Activated CD8-positive, alpha-beta T cell treated with anti-CD3 and anti-CD28 coated beads, Interleukin-2, amount 10 ng/mL, durations not matched to agents 7 days and 5 days (primary cell): ENCODE measurements at regions not wholly inside any gene's neighbourhood (a gene's known extent, or its start where the extent isn't known, plus 50 kb on each side); places are given as distances from the start of the nearest gene placed in this dataset.

Experiments used
- ATAC-seq: fragments of 150-1000 bp; cut with Tn5 transposase; one replicate; pipeline ENCODE4 v1.10.0; 2021; ENCODE audit warnings: moderate library complexity
- CTCF ChIA-PET: fragments of 350-600 bp; sonication (Branson Sonifier 250); formaldehyde crosslinking; loops from one replicate; lab custom pipeline; 2021; ENCODE audit warnings: antibody characterized with exemption; lab: Charles Lee
- POLR2A ChIA-PET: fragments of 350-600 bp; sonication (Branson Sonifier 250); formaldehyde crosslinking; loops from one replicate; lab custom pipeline; 2021; ENCODE audit warnings: antibody characterized with exemption; lab: Charles Lee
- DNase-seq: peaks from one replicate; pipeline ENCODE4 v3.0.0-alpha.2; 2020
- H3K27ac Mint-ChIP-seq: one replicate; pipeline ENCODE4 v1.8.0; 2021; ENCODE audit warnings: mild to moderate bottlenecking, mixed read lengths
- H3K27me3 Mint-ChIP-seq: one replicate; pipeline ENCODE4 v1.8.0; 2021; ENCODE audit warnings: low read depth, mixed read lengths
- H3K36me3 Mint-ChIP-seq: one replicate; pipeline ENCODE4 v1.8.0; 2021; ENCODE audit warnings: low read depth, mixed read lengths
- H3K4me1 Mint-ChIP-seq: one replicate; pipeline ENCODE4 v1.8.0; 2021; ENCODE audit warnings: low read depth, mixed read lengths
- H3K4me3 Mint-ChIP-seq: one replicate; pipeline ENCODE4 v1.8.0; 2021; ENCODE audit warnings: mild to moderate bottlenecking, mixed read lengths
- H3K9me3 Mint-ChIP-seq: one replicate; pipeline ENCODE4 v1.8.0; 2022; ENCODE audit warnings: mixed read lengths; ENCODE audit not compliant: insufficient read depth

GRCh38 chr1:182145441-182145840 is 83.9 kb upstream of the ZNF648 start:
- ATAC-seq: no peak
- ChIA-PET CTCF (interaction anchor here (0.9 to 13.1 kb wide), 7 partner anchors 51 to 637 kb away, joined by 3 to 401 read pairs (median 11); partner anchors contain the start of genes GLUL and TEDDM1), POLR2A (interaction anchor here (1.0 kb wide), 1 partner anchor 25 kb away, joined by 3 read pairs; no protein-coding TSS in a partner anchor)
- Mint-ChIP-seq H3K4me1 (peaks cover 44% of the 10 kb centered on the region), H3K27ac (no peak overlapping the region), H3K9me3 (no peaks in the 10 kb centered on the region), H3K36me3 (no peaks in the 10 kb centered on the region), H3K27me3 (peaks cover 3% of the 10 kb centered on the region), H3K4me3 (no peak overlapping the region)
- no peak for DNase-seq

- ATAC-seq (no peak), DNase-seq (no peak)
- no peak overlapping the region for H3K27ac Mint-ChIP-seq
- H3K4me1 Mint-ChIP-seq: peaks cover 38% of the 10 kb centered on the region
- H3K9me3 Mint-ChIP-seq: no peaks in the 10 kb centered on the region
- ChIA-PET CTCF (interaction anchor here (0.6 to 13.1 kb wide), 17 partner anchors 8 to 451 kb away, joined by 3 to 401 read pairs (median 10); partner anchors contain the start of genes GLUL and TEDDM1), POLR2A (interaction anchor here (1.1 kb wide), 1 partner anchor 246 kb away, joined by 3 read pairs; no protein-coding TSS in a partner anchor)
- no peaks in the 10 kb centered on the region for H3K36me3 Mint-ChIP-seq
- no peak overlapping the region for H3K4me3 Mint-ChIP-seq
- H3K27me3 Mint-ChIP-seq: peaks cover 3% of the 10 kb centered on the region
Observed at GRCh38 chr1:182144646-182145030, 83.1 kb upstream of the ZNF648 start.

- H3K4me3 Mint-ChIP-seq: no peak overlapping the region
- POLR2A ChIA-PET: interaction anchor here (0.7 to 1.1 kb wide), 4 partner anchors 219 to 252 kb away, joined by 3 to 5 read pairs (median 3); partner anchors contain the start of gene GLUL
- CTCF ChIA-PET: interaction anchor here (0.6 to 13.1 kb wide), 65 partner anchors 8 to 1134 kb away, joined by 3 to 401 read pairs (median 5); partner anchors contain the start of genes GLUL, RNASEL and TEDDM1
- DNase-seq (no peak), ATAC-seq (no peak)
- no peaks in the 10 kb centered on the region for H3K9me3 Mint-ChIP-seq
- no peak overlapping the region for H3K27ac Mint-ChIP-seq
- peaks cover 32% of the 10 kb centered on the region for H3K4me1 Mint-ChIP-seq
- H3K27me3 Mint-ChIP-seq: peaks cover 5% of the 10 kb centered on the region
- no peaks in the 10 kb centered on the region for H3K36me3 Mint-ChIP-seq
Observed at GRCh38 chr1:182143825-182144645, 82.5 kb upstream of the ZNF648 start.

- peak; percentile 89 for DNase-seq
- Mint-ChIP-seq H3K36me3 (no peaks in the 10 kb centered on the region), H3K4me1 (peaks cover 26% of the 10 kb centered on the region), H3K27ac (no peak overlapping the region), H3K27me3 (peaks cover 5% of the 10 kb centered on the region), H3K9me3 (no peaks in the 10 kb centered on the region), H3K4me3 (no peak overlapping the region)
- CTCF ChIA-PET: interaction anchor here (0.6 to 13.1 kb wide), 72 partner anchors 9 to 1135 kb away, joined by 3 to 401 read pairs (median 4); partner anchors contain the start of genes GLUL, RNASEL and TEDDM1
- POLR2A ChIA-PET: interaction anchor here (0.5 to 1.0 kb wide), 5 partner anchors 105 to 253 kb away, joined by 3 to 5 read pairs (median 3); partner anchors contain the start of gene GLUL
- peak; percentile 80 for ATAC-seq
Observed at GRCh38 chr1:182143154-182143657, 81.7 kb upstream of the ZNF648 start.

GRCh38 chr1:182142621-182143020 is 81.1 kb upstream of the ZNF648 start:
- CTCF ChIA-PET: interaction anchor here (0.7 to 13.1 kb wide), 54 partner anchors 10 to 445 kb away, joined by 3 to 401 read pairs (median 5); partner anchors contain the start of genes GLUL and TEDDM1

GRCh38 chr1:182141040-182141439 is 79.5 kb upstream of the ZNF648 start:
- DNase-seq (no peak), ATAC-seq (no peak)
- ChIA-PET POLR2A (no interaction called here), CTCF (interaction anchor here (0.9 to 13.1 kb wide), 3 partner anchors 56 to 256 kb away, joined by 4 to 401 read pairs (median 9); partner anchors contain the start of genes GLUL and TEDDM1)
- Mint-ChIP-seq H3K36me3 (no peaks in the 10 kb centered on the region), H3K9me3 (no peaks in the 10 kb centered on the region), H3K4me3 (no peak overlapping the region), H3K27me3 (peaks cover 5% of the 10 kb centered on the region), H3K27ac (no peak overlapping the region), H3K4me1 (peaks cover 28% of the 10 kb centered on the region)

More at GRCh38 chr1:182142621-182143020, 81.1 kb upstream of the ZNF648 start:
- ATAC-seq: no peak
- Mint-ChIP-seq H3K4me3 (no peak overlapping the region), H3K36me3 (no peaks in the 10 kb centered on the region), H3K9me3 (no peaks in the 10 kb centered on the region), H3K27ac (no peak overlapping the region), H3K27me3 (peaks cover 5% of the 10 kb centered on the region), H3K4me1 (peaks cover 26% of the 10 kb centered on the region)
- POLR2A ChIA-PET: interaction anchor here (1.0 kb wide), 1 partner anchor 248 kb away, joined by 4 read pairs; no protein-coding TSS in a partner anchor
- DNase-seq: no peak

- Mint-ChIP-seq H3K4me3 (no peak overlapping the region), H3K9me3 (peaks cover 13% of the 10 kb centered on the region), H3K27ac (no peak overlapping the region), H3K36me3 (peaks cover 5% of the 10 kb centered on the region), H3K4me1 (peaks cover 23% of the 10 kb centered on the region), H3K27me3 (peaks cover 5% of the 10 kb centered on the region)
- POLR2A ChIA-PET: no interaction called here
- DNase-seq (no peak), ATAC-seq (no peak)
- CTCF ChIA-PET: interaction anchor here (1.8 to 13.1 kb wide), 2 partner anchors 59 to 257 kb away, joined by 9 to 401 read pairs; partner anchors contain the start of genes GLUL and TEDDM1
Observed at GRCh38 chr1:182139496-182139895, 78.0 kb upstream of the ZNF648 start.

GRCh38 chr1:182137546-182137945 is 76.0 kb upstream of the ZNF648 start:
- ChIA-PET POLR2A (no interaction called here), CTCF (no interaction called here)
- peaks cover 5% of the 10 kb centered on the region for H3K27me3 Mint-ChIP-seq
- peaks cover 10% of the 10 kb centered on the region for H3K4me1 Mint-ChIP-seq
- no peak overlapping the region for H3K4me3 Mint-ChIP-seq
- no peak for DNase-seq
- H3K36me3 Mint-ChIP-seq: peaks cover 7% of the 10 kb centered on the region
- ATAC-seq: no peak
- H3K9me3 Mint-ChIP-seq: peaks cover 26% of the 10 kb centered on the region
- H3K27ac Mint-ChIP-seq: no peak overlapping the region

- H3K27ac Mint-ChIP-seq: no peak overlapping the region
- peaks cover 26% of the 10 kb centered on the region for H3K9me3 Mint-ChIP-seq
- POLR2A ChIA-PET: no interaction called here
- peaks cover 10% of the 10 kb centered on the region for H3K4me1 Mint-ChIP-seq
- H3K36me3 Mint-ChIP-seq: peaks cover 7% of the 10 kb centered on the region
- peaks cover 5% of the 10 kb centered on the region for H3K27me3 Mint-ChIP-seq
- ATAC-seq (no peak), DNase-seq (no peak)
- CTCF ChIA-PET: interaction anchor here (1.1 to 1.2 kb wide), 2 partner anchors 55 to 261 kb away, joined by 3 to 7 read pairs; no protein-coding TSS in a partner anchor
- no peak overlapping the region for H3K4me3 Mint-ChIP-seq
Observed at GRCh38 chr1:182135946-182136345, 74.4 kb upstream of the ZNF648 start.

- POLR2A ChIA-PET: no interaction called here
- DNase-seq: no peak
- H3K9me3 Mint-ChIP-seq: peaks cover 26% of the 10 kb centered on the region
Observed at GRCh38 chr1:182134257-182134656, 72.7 kb upstream of the ZNF648 start.

GRCh38 chr1:182133181-182133580 is 71.7 kb upstream of the ZNF648 start:
- ChIA-PET POLR2A (no interaction called here), CTCF (interaction anchor here (1.2 to 7.7 kb wide), 2 partner anchors 10 to 264 kb away, joined by 3 to 42 read pairs; no protein-coding TSS in a partner anchor)
- Mint-ChIP-seq H3K4me1 (peaks cover 10% of the 10 kb centered on the region), H3K36me3 (peaks cover 7% of the 10 kb centered on the region), H3K27ac (no peak overlapping the region), H3K4me3 (no peak overlapping the region), H3K9me3 (peaks cover 26% of the 10 kb centered on the region), H3K27me3 (peaks cover 3% of the 10 kb centered on the region)
- ATAC-seq: no peak
- no peak for DNase-seq

More at GRCh38 chr1:182134257-182134656, 72.7 kb upstream of the ZNF648 start:
- no peak for ATAC-seq
- Mint-ChIP-seq H3K4me3 (no peak overlapping the region), H3K4me1 (peaks cover 10% of the 10 kb centered on the region), H3K36me3 (peaks cover 7% of the 10 kb centered on the region), H3K27ac (no peak overlapping the region), H3K27me3 (peaks cover 2% of the 10 kb centered on the region)
- CTCF ChIA-PET: interaction anchor here (7.7 kb wide), 1 partner anchor 9 kb away, joined by 42 read pairs; no protein-coding TSS in a partner anchor
